Stimulated activated CD4-positive, alpha-beta T cell treated with anti-CD3 and anti-CD28 coated beads, Interleukin-1b, Interleukin-23, amount 100 ng/mL, for 24 hours (primary cell): ENCODE measurements at regions not wholly inside any gene's neighbourhood (a gene's known extent, or its start where the extent isn't known, plus 50 kb on each side); places are given as distances from the start of the nearest gene placed in this dataset.

Experiments
- DNase-seq, 4 experiments: peaks; one replicate each; pipeline ENCODE4 v3.0.0-alpha.2; 2020; ENCODE audit warnings: low read depth in 4 of 4, low spot score in 1 of 4

GRCh38 chr22:48352086-48352911 lies 1475.4 kb downstream of the BRD1 start:
- no peak for DNase-seq

DNA sequence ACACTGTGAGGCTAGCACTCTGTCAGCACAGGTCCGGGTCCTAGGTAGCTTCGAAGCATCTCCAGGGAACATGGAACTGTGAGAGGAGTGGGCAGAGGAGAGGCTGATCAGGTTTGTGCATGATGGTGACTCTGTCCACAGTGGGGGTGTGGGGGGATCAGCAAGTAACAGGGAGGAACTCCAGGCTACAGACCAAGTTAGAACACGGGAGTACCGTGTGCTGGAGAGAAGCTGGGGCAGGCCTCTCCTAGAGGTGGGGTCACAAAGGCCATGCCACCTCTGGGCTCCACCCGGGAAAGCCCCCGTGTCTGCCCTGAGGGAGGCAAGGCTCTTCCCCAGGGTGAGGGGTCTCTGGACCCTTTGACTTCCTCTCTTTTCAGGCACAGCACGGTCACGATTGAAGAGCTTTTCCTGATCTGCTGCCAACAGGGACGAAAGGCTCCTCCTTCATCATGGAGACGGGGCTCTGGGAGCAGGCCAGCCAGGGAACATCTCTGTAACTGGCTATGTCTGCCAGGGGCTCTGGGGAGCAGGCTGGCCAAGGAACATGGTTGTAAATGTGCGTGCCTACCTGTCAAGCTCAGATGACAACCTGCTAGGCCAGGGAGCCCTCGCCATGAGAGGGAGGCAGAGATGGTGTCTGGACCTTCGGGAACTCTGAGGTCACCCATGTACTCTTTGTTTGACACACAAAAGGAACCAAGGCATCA lies 1476.1 kb downstream of the BRD1 start:
- no peak for DNase-seq

GRCh38 chr22:48350456-48350855 lies 1477.2 kb downstream of the BRD1 start:
- no peak for DNase-seq

GRCh38 chr22:48348855-48349254 lies 1478.8 kb downstream of the BRD1 start:
- no peak for DNase-seq

- no peak for DNase-seq
Measured at GRCh38 chr22:48347311-48347710, 1480.4 kb downstream of the BRD1 start.

DNA sequence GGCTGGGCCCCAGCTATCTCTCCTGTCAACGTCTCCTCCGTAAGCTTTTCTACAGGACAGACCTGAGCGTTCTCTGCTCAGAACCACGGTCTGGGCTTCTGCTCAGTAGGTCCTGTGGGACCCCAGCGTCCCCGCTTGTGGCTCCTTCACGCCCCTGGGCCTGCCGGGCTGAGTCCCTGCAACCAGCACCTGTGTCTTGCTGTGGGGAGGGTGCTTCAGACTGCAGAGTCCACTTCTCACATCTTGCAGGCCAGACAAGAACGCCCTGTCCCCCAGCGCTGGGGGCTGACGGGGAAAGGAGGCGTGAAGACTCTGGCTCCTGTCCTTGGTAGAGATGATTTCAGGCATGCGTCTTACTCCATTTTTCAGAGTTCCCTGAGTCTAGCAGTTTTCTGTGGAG lies 1480.8 kb downstream of the BRD1 start:
- no peak for DNase-seq

GRCh38 chr22:48346311-48346710 lies 1481.4 kb downstream of the BRD1 start:
- DNase-seq, result no peak

DNA sequence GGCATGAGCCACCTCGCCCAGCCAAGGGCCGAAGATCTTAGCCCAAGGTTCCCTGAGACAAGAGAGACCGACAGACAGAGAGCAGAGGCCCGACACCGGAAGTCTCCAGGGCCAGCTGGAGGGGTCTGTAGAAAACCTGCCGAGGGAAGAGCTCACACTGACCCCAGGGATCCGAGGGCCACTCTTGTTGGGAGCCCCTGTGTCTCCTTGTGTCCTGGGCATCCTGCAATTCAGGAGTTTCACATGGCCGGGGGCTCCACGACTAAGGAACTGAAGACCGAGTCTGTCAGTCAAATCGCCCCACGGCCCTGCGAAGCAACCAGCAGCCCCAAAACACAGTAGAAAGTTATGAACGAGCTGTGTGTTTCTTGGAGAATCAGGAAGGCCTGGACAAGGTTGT lies 1482.0 kb downstream of the BRD1 start:
- no peak for DNase-seq

DNA sequence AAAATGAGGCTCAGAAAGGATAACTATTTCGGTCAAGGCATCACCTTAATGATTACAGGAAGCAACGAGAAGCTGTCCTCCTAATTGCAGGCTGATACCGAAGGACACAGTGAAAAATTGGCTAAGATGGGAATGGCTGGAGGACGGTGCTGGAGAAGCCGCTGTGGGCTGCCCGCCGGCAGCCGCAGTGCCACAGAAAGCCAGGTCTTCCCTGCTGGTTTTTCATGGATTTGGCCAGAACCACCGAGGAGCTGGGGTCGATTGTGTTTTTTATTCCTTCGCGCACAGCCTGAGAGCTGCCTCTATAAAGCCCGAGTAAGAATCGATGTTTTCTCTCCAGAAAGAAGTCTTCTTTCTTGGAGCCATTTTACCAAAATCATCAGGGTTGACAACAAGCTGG lies 1484.2 kb downstream of the BRD1 start:
- no peak for DNase-seq

- no peak for DNase-seq
Measured at GRCh38 chr22:48342732-48343131, 1484.9 kb downstream of the BRD1 start.

- DNase-seq, result no peak
Measured at GRCh38 chr22:48342016-48342415, 1485.7 kb downstream of the BRD1 start.

- no peak for DNase-seq
Measured at GRCh38 chr22:48340727-48341709, 1486.7 kb downstream of the BRD1 start.

DNA sequence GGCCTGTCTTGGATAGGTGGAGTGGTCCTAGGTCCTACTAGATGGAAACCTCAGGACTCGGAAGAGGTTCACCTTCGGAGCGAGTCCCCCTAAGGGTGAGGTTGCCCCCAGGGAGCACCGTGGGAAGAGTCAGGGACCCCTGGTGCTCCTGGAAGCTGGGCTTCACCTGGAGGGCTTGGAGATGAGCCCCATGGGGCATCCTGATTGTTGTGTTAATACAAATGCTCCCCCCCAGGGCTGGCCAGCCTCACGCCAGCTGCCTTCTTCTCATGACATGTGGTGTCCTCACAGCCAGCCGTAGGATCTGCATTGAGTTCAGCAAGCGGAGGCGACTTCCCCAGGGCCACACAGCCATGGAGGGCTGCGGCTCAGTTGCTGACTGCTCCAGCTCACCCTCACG lies 1487.5 kb downstream of the BRD1 start:
- DNase-seq, result no peak

DNA sequence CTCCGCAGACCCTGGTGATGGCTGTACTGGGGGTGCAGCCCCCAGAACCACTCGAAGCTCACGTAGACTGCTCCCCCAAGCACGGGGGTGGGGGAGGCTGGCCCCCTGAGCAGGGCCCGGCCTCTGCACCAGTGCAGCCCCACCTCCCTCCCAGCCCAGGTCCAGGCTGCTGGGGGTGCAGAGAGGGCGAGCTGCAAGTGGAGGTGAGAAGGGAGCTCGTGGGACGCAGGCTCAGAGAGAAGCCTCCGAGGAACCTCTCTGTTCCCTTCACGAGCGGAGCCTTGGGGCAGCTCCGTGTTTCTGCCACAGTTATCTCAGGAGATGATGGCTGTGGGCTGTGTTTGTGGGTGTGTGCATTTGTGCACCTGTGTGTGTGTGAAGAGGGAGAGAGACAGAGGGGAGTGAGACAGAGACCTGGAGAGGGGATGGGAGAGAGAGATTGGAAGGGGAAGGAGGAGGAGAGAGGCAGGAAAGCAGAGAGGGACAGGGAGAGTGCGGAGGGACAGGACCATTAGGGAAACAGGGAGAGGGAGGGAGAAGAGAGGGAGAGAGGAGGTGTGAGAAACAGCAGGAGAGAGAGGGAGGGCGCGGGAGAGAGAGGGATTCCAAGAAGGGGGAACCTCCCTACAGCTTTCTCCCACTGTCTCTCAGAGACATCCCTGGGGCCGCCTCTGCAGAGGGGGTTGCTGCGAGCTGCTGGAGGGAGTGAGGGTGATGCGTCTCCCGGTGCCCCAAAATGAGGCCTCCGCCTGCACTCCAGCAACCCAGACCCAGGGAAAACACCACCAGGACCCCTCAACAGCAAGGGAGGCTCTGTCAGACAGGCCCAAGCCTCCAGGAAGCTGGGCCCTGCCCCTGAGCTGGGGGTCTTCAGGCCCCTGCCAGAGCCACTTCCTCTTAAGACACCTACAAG lies 1488.6 kb downstream of the BRD1 start:
- DNase-seq, result no peak

- DNase-seq, result no peak
Measured at GRCh38 chr22:48337957-48338792, 1489.5 kb downstream of the BRD1 start.

GRCh38 chr22:48336339-48337060 lies 1491.2 kb downstream of the BRD1 start:
- no peak for DNase-seq

- no peak for DNase-seq
Measured at GRCh38 chr22:48335442-48336139, 1492.1 kb downstream of the BRD1 start.

DNA sequence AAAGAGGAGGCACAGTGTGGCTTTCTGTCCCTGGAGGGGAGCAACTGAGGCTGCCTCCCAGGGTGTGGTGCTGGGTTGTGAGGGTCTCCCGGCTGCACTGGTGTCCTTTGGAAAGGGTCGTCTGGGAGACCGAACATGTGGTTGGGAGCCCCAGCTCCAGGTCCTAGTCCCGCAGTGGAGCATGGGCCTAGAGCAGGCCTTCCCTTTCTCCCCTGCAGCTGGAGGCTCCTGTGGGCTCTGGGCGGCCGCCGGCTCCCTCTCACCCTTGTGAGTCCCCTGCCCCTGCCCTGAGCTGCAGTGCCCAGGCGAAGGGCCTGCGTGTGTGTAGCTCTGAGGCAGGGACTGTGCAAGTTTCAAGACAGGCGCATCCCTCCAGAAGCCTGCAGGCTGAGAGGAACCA lies 1492.7 kb downstream of the BRD1 start:
- DNase-seq, result no peak
